ENCODE measurements at regions not wholly inside any gene's neighbourhood (a gene's known extent, or its start where the extent isn't known, plus 50 kb on each side); places are given as distances from the start of the nearest gene placed in this dataset.
"Not testable (repeated sequence)": the region's sequence is repeated elsewhere in the genome, so short reads cannot be mapped to it uniquely, and the experiment has no call there.

DNA sequence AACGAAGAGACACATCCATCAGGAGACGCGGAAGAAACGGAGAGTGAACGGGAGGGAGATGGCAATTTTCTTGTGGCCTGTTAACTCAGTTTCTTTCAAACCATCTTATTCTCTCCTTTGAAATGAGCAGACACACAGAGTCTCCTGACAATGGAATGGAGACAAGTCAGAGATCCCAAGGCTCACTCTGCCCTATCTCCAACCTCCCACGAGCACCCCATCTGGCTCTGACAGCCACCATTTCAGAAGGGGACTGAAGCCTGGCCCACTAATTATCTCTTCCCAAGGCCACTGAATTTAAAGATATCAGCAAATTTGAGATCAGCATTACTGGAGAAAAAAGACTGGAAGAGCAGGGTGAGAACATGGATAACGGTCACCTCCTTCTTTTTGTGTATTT, 215.6 kb downstream of the DHX15 start:
- DNase-seq (ENCODE audit: low spot score), result no peak

DNA sequence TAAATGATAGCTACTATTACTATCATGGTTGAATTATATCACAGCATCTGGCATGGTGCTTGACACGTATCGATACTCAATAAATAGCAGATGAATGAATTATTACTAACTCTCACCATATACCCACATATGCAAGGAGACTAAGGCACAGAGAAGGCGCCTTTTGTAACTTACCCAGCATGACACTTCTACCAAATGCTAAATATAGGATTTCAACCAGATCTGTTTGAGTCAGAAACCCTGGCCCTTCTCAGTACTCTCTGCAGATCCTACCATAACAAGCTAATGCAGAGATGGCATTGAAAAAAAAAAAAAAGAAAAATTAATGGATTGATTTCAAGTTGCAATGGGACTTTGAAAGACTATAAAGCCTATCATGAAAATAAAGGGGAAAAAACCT, 219.5 kb downstream of the DHX15 start:
- no peak for DNase-seq (ENCODE audit: low spot score)

DNA sequence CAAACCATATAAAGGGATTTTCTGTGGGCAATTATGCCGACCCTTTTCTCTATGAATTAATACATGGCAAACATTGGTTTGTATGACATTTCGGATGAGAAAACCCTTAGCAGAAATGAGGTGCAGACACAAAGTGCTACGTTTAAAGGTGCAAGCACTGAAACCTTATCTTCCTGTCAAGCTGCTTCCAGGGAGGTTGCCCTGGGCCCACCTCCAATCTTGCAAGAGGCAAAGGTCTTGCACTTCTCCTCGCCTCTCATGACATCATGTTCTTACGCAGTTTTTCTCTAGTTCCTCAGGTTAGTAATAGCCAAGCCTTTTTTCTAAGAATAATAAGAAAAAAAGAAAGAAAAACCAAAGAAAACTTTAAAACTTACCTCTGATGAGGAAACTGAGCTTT, 220.1 kb downstream of the DHX15 start:
- DNase-seq (ENCODE audit: low spot score), result no peak

DNA sequence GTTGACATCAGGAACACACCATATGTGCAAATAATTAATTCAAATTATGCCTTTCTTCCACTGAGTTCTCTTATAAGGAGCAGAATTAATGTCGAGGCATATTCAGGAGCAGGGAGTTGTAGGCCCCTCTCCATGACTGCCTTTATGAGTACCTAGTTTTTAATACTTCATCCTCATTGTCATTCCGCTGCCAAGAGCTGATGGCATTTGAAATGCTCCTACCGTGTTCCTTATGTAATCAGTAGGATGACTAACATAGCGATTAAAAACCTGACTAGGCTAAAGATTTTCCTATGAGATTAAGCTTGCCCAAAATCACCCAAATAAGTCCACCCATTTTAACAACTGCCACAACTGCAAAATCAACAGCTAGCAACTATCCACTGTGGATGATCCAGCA, 220.6 kb downstream of the DHX15 start:
- peak; percentile 67 for DNase-seq (ENCODE audit: low spot score)

DNA sequence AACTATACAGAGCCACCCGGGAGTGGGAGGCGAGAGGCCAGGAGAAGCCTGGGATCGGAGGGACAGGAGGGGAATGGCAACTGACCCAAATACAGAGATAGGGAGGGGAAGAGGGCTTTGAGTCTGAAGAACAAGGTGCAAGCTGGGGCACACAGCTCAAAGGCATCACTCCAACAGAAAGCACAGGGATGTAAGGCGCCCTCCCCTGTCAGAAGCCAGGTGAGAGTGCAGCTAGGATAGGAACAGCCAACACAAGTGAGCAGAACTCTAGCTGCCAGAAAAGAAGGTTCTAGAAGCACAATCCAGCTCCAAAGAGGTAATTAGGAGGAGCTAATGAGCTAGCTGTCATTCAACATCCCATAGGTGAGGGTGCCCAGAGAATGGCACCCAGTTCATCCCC, 232.2 kb downstream of the DHX15 start:
- no peak for DNase-seq (ENCODE audit: low spot score)

DNA sequence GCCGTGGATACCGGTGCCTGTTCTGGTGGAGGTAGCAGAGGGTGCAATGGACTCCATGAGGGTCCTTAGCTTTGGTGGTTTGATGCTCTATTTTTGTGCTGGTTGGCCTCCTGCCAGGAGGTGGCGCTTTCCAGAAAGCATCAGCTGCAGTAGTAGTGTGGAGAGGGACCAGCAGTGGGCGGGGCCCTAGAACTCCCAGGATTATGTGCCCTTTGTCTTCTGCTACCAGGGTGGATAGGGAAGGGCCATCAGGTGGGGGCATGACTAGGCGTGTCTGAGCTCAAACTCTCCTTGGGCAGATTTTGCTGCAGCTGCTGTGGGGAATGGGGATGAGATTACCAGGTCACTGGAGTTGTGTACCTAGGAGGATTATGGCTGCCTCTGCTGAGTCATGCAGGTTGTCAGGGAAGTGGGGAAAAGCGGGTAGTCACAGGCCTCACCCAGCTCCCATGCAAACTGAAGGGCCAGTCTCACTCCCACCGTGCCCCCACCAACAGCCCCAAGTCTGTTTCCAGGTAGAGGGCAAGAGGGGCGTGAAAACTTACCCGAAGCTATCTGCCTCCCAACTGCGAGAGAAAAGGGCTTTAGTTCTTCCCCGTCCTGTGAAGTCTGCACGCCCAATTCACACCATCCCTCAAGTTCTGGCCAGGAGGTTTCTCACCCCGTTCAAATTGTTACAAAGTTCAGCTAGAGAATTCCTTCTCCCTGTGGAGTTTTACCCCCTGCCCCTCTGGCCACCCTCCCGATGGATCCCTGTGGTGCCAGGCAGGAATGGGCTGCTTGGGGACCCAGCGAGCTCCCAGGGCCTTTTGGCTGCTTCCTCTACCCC, 235.0 kb downstream of the DHX15 start:
- DNase-seq (ENCODE audit: low spot score), result not testable (repeated sequence)

DNA sequence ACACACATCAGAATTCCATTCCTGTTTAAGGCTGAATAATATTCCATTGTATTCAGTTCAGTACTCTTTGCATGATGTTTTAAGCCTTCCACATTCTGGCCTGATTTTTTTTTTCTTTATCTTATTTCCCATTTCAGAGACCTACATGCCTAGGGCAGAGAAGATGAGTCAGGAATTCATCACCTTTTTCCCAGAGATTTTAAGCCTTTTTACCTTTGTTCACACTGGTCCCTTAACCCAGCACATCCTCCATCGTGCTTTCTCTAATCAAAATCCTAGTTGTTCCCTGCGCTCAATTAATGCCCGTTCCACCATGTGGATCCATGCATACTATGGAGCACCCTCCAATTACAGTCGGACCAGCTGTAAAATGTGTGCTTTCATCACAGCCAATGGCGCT, 245.1 kb downstream of the DHX15 start:
- DNase-seq (ENCODE audit: low spot score), result no peak

DNA sequence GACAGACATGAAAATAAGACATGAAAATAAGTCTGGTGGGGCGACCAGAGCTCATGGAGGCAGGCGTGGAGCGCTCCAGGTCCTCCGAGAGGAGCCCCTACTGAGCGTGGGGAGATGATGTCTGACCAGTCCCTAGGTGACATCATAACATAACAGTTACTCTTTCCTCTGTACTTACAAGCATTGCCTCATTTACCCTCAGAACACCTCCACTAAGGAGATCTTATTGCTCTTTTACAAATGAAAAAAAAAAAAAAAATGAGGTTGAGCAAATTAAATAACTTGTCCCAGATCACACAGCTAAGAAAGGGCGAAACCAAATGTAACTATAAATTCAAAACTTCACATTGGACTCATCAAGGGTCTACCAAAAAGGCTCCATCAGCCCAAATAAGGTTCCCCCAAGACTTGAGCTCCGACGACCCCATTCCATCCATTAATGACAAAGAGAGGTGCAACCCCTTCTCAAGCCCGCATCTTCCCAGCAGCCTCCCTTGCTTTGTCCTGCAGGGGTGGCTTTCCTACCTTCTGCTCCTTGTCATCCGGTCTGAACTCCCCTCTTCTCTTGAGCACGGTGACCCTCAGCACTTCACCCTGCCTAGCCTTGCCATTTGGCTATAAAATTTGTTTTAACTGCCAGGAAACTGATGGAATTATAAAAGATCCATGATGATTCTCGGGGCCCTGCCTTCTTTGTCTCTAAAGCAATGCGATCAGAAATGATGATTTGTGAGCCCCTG, 246.7 kb downstream of the DHX15 start:
- DNase-seq (ENCODE audit: low spot score), result no peak

DNA sequence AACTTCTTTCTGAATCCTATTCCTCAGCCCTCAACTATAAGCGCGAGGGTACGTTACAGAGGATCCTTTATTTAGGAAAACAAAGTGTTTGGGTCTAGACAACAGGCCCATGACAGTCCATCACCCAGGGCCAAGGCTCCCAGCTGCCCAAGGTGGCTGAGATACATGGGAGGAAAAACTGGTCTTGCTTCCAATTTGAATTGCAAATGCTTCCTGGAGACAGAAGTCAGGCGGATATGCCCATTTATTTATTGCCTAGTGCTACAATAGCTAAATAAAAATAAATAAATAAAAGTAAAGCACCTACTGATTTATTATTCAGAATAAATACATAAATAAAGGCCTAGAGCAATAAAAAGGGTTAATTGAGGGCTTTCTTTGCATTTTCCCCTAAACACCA, 248.7 kb downstream of the DHX15 start:
- DNase-seq (ENCODE audit: low spot score), result no peak

DNA sequence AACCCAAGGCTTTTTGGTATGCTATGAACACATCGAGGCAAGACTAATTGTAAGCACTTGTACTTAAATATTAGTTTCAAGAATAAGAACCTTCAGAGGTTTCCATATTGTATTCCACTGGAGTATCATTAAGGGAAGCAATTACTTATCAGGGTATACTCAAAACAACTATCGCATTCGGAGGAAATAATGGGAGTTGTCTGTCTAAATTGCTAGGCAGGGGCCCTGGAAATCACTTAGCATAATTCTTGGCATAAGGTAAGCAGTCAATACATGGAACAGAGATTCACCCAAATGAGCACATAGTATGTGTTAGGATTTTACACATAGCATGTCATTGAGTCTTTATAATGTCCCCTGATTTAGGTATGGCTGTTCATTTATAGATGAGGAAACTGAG, 249.4 kb downstream of the DHX15 start:
- DNase-seq (ENCODE audit: low spot score), result no peak

DNA sequence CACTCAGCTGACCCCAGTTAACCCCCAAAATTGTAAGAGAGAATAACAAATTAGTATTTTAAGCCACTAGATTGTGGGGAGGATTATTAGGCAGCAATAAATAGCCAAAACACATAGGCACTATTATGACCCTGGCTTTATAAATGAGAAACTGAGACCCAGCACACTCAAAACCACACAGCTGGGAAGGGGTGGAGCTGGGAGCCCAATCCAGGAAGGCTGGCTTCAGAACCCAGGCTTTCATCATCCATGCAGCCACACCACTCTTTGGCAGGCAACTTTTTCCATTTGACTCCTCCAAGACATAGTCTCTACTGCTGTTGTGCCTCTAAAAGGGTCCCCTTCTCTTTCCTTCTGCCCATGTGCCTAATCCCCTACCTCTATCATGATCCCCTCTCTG, 253.8 kb downstream of the DHX15 start:
- DNase-seq (ENCODE audit: low spot score), result no peak

DNA sequence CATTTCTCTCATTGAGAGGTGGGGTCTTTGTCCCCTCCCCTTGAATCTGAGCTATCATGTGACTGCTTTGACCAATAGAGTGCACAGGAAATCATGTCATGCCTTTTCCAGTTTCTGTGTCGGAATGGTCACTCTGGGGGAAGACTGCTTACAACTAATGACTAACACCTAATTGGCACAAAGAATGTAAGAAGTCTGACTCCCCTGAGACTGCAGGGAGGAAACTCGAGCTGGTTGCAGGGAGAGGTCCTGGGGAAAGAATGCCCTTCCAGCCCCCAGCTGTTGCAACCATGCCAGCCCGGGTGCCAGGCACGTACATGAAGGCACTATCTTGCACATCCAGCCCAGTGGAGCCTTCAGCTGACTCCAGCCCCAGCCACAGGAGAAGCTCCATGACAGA, 254.2 kb downstream of the DHX15 start:
- DNase-seq (ENCODE audit: low spot score), result no peak

DNA sequence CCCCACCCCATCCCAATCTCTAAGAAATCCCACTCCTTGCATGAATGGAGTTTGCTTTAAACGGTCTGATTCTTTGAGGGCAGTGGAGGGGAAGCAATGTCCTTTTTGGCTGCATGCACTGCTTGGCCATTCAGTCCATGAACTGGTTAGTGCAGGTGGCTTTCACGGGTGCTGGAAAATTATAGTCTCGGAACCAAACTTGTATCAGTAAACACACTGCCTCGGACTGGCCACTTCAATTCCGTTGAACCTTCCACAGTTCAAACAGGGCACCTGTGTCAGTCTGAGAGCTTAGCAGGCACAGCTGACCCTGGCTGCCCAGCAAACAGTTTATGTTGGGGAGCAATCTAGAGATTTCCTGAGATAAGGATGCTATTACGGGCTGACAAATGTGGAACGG, 255.6 kb downstream of the DHX15 start:
- DNase-seq (ENCODE audit: low spot score), result no peak

DNA sequence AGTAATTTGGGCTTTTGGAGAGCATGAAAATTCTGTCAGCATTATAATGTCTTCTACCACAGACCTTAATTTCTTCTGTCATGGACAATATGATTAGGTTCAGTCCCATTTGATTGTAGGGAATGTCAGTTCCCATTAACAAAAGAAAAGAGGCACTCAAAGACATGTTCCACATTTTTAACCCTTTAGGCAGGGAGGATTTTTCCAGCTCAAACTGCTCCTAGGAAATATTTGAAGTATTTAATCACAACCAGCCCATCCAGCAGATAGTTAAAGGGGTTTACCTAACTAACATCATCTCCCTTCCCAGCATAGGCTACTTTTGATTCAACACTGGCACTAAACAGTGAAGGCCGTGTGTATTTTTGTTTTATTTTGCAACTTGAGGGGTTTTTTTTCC, 256.0 kb downstream of the DHX15 start:
- DNase-seq (ENCODE audit: low spot score), result no peak

DNA sequence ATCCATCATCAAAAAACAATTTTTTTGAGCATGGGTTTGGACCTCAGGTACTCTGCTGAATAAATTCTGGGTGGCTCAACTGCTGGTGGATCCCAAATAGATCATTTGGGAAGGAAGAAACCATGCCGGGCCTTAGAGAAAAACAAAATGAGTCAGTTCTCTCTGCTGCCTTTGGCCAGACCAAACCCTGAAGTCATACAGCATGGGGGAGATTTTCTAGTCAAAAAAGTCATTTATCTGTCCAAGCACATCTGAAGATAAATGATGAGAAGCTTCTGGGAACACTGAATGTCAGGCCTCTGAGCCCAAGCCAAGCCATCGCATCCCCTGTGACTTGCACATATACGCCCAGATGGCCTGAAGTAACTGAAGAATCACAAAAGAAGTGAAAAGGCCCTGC, 261.4 kb downstream of the DHX15 start:
- DNase-seq (ENCODE audit: low spot score), result no peak

DNA sequence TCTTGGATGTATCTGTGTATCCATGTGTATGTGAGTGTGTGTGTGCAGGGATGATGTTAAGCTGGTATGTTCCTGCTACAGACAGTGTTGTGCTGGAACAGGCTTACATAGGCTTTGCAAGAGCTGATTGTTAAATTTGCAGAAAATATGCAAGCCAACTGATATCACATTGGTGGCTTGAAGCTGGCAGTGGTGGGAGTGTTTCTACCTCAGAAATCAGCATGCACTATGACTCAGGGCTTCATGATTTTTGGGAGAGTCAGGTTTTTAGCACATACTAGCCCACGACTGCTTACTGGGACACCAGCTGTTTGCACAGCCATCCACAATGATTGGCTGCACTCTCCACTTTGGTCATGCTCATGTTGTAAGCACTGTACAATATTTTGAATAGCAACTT, 261.8 kb downstream of the DHX15 start:
- DNase-seq (ENCODE audit: low spot score), result peak; percentile 75

DNA sequence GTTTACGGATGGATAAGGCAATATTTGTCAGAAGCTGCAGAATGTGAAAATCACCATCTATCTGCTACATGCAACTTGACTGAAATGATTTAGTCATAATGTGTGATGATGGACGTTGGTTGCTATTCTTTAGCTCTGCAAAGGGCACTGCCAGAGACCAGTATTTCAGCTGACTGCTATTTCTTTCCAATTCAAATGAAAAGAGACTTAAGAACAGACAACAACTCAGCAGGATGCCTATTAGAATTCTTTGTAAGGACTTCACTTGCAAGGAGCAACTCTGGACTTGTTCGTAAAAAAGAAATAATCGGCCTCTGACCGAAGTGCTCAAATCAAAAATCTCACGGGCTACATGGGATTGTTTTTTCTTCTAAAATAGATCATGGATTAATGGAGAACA, 262.7 kb downstream of the DHX15 start:
- no peak for DNase-seq (ENCODE audit: low spot score)

DNA sequence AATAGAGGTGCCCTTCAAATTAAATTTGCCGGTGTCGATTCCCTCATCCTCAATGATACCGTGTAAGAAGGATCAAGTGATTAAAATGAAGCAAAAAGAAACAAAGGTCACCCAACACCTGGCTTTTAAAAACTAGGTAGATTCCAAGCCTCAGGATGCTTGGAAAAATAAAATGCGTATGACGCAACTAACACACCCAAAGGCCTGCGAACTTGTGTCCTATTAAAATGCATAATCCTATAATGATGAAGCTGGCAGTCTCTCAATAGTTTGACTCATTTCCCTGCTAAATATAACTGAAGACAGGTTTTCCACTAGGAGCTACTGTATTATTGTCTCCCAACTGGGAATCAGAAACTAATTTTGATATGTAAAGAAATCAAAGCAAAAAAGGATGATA, 263.2 kb downstream of the DHX15 start:
- DNase-seq (ENCODE audit: low spot score), result peak; percentile 71

DNA sequence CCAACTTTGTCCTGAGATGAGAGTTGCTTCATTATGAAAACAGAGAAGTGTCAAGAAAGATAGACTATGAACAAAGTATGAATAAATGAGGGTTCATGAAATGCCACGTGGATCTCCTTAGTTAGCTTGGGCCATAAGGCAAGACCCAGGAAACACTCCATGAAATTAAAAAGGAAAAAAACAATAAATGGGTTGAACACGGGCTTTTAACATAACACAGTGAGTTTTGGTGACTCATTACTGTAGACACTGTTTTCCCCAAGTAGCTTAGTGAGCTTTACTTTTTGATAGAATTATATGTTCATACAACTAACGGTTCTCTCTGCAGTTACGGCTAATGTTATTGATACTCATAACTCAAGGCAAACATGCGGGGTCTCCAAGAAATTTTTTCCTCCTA, 265.0 kb downstream of the DHX15 start:
- no peak for DNase-seq (ENCODE audit: low spot score)

DNA sequence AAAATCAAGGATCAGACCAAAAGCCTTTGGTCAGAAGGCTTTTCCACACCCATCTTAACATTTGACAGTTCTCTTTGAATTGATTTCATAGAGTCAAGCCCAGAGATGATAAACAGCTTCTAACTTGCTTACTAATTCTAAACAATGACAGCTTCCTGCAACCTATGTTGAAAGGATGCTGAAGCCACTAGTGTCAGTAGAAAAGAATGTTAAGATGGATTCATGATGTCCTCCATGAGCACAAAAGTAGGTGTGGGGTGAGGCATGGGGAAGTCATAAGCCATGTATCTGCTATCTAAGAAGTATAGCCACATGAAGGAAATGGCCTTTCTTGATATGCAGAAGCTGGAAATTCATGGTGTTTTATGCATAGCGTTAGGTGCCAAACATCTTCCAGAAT, 269.3 kb downstream of the DHX15 start:
- no peak for DNase-seq (ENCODE audit: low spot score)

DNA sequence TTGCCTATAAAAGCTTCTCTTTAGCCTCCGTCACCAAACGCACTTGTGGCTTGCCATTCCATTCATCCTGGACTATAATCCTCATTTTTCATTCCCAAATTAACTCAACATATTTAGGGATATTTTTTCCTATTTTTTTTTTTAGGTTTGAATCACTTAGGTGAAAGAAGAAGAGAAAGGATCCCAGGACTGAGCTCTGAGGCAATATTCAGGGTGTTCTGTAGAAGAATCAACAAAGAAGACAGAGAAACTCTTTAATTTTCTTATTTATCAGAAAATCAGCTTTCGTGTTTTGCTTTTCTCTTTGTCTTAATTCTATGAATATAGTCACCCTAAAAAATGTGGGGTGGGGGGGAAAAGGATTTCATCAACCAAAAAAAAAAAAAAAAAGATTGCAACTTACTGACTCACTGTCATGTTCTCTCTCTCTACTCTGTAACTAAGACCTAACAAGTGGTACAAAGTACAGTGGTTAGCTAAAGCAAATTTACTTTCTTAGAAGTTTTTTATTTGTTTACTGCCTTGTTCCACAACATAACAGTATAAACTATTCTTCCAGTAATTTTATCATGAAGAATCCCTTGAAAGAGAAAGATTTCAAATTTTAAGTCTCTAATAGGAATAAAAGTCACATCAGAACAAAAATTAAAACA, 272.0 kb downstream of the DHX15 start:
- no peak for DNase-seq (ENCODE audit: low spot score)

DNA sequence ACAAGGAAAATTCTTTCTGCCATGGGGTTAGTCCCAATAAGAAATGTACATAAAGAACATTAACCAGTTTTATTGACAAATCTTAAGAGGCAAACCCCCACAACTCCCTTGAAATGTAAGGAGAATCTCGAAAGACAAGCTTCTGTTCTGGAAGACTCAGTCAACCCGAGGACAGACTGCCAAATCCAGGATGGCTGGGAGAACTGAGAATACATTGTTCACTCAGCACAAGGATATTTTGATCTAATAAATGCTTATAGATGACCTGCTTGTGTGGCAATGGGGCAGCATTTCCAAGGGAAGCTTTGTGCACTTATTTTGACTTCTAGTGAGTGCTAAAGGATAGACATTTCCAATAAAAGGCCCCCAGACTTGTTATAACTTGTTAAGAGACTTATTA, 280.4 kb downstream of the DHX15 start:
- no peak for DNase-seq (ENCODE audit: low spot score)

DNA sequence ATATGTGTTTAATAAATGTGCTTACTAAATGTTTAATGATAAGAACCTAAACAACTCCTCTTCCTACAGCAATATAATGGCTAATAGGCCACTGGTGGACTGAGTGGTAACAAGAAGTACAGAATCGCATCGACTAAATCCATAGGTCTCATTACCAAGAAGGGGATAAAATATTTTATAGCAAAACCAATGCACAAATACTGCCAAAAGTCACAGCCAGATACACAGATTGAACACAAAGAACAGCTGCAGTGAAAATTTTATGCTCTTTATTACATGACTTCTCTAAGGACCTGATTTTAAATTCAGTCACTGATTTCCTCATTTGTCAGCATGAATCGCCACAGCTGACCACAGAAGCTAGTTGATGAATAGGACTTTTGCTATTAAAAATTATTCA, 285.4 kb downstream of the DHX15 start:
- DNase-seq (ENCODE audit: low spot score), result no peak

Measured in putamen (tissue), 1 donor.